Esophagus muscularis mucosa (tissue), 4 donors: ENCODE measurements at regions not wholly inside any gene's neighbourhood (a gene's known extent, or its start where the extent isn't known, plus 50 kb on each side); places are given as distances from the start of the nearest gene placed in this dataset.
A peak's percentile ranks its signal among the peaks of the same experiment; 100 is the strongest.

ENCODE experiments used
- DNase-seq: peaks from one replicate; pipeline ENCODE4 v3.0.0-alpha.2; 2017; ENCODE audit errors: extremely low spot score
- H3K27ac ChIP-seq, 4 donors: fragments of 200-600 bp; sonication (generic); replicated peaks in 1 of 4; 1 replicate in 3 of 4; 2 replicates in 1 of 4; pipeline ENCODE4 v1.5.1; 2016 to 2019; ENCODE audit warnings: mild to moderate bottlenecking in 1 of 4
- H3K27me3 ChIP-seq, 4 donors: fragments of 200-600 bp; sonication (generic); one replicate each; pipeline versions ENCODE4 v1.5.1 to v1.6.0; 2016 to 2019
- H3K36me3 ChIP-seq, 4 donors: fragments of 200-600 bp; sonication (generic); one replicate each; pipeline ENCODE4 v1.5.1; 2016 to 2019
- H3K4me1 ChIP-seq, 4 donors: fragments of 200-600 bp; sonication (generic); one replicate each; pipeline ENCODE4 v1.5.1; 2016 to 2019
- H3K4me3 ChIP-seq, 4 donors: fragments of 200-600 bp; sonication (generic); 1 replicate in 2 of 4; 2 replicates in 2 of 4; pipeline ENCODE4 v1.5.1; 2016 to 2019; ENCODE audit warnings: mild to moderate bottlenecking in 4 of 4, moderate library complexity in 1 of 4
- H3K9me3 ChIP-seq, 4 donors: fragments of 200-600 bp; sonication (generic); 1 replicate in 3 of 4; 2 replicates in 1 of 4; pipeline ENCODE4 v1.5.1; 2016 to 2019
- CTCF ChIP-seq, 3 experiments: fragments of 200-600 bp in 2 of 3; fragments of 450-650 bp in 1 of 3; sonication (generic) in 2 of 3; IDR thresholded peaks; one replicate each; pipeline ENCODE4 v1.5.1; 2017 to 2019; ENCODE audit warnings: antibody characterized with exemption in 3 of 3, mild to moderate bottlenecking in 2 of 3, moderate library complexity in 1 of 3
- EP300 ChIP-seq: sonication (generic); formaldehyde crosslinking; IDR thresholded peaks from one replicate; pipeline ENCODE4 v1.6.1; 2017; ENCODE audit warnings: antibody characterized with exemption
- POLR2A ChIP-seq: fragments of 450-650 bp; IDR thresholded peaks from one replicate; pipeline ENCODE4 v1.6.1; 2017; ENCODE audit warnings: antibody characterized with exemption, moderate library complexity, mild to moderate bottlenecking, low read depth
- POLR2AphosphoS5 ChIP-seq, 2 donors: sonication (generic); formaldehyde crosslinking; IDR thresholded peaks; one replicate each; pipeline ENCODE4 v1.6.1; 2017; ENCODE audit warnings: antibody characterized with exemption in 2 of 2
- WGBS: methylation state at CpG from one replicate; pipeline ENCODE4 v1.1.5; 2018; 5-methylcytosine and 5-hydroxymethylcytosine counted together
- intact Hi-C: fragments of 100-400 bp; cut with DNase I; formaldehyde crosslinking; loops from one replicate; pipeline ENCODE4 v1.15.1; 2023

DNA sequence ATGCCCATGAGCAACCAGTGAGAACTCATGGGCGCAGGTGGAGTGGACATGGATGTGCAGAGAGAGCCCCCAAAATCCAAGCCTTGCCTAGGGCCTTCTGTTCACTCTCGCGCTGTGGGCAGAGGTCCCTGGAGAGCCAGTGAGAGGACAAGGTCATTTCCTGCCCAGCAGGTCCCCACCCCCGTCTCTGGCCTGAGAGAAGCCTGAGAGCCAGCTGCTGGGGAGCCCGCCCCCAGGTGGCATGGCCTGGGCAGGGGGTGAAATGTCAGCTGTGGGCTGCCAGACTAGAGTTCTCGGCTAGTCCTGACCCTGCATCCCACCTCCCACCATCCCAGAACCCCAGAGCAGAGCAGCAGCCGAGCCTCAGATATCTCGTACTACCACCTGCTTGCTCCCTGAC lies 85.3 kb downstream of the BARX1 start:
- no peaks in the 10 kb centered on the region for H3K4me1 ChIP-seq
- H3K9me3 ChIP-seq: peaks cover 0 to 24% (median 13%) of the 10 kb centered on the region in 4 donors
- no peaks in the 10 kb centered on the region for H3K36me3 ChIP-seq
- intact Hi-C loops: no loop called here
- WGBS: 90% methylated on average over 2 of the region's 8 CpGs
- peaks cover 0 to 37% (median 0%) of the 10 kb centered on the region in 4 donors for H3K27me3 ChIP-seq
- H3K27ac ChIP-seq: no peak overlapping the region
- H3K4me3 ChIP-seq: no peak overlapping the region
- peak; percentile 77 for DNase-seq
- TF ChIP-seq POLR2A (no peak), CTCF (IDR thresholded peaks at IDR 0.05) (no peak), EP300 (no peak), POLR2AphosphoS5 (IDR thresholded peaks at IDR 0.05) (no peak)

- WGBS: 85% methylated on average over 5 of the region's 5 CpGs
- DNase-seq: peak; percentile 21
- Histone ChIP-seq H3K27me3 (peaks cover 0 to 41% (median 0%) of the 10 kb centered on the region in 4 donors), H3K27ac (no peak overlapping the region), H3K4me1 (no peaks in the 10 kb centered on the region), H3K36me3 (no peaks in the 10 kb centered on the region), H3K9me3 (peaks cover 0 to 16% (median 5%) of the 10 kb centered on the region in 4 donors), H3K4me3 (no peak overlapping the region)
- intact Hi-C loops: no loop called here
- TF ChIP-seq EP300 (no peak), CTCF (IDR thresholded peaks at IDR 0.05) (no peak), POLR2A (no peak), POLR2AphosphoS5 (IDR thresholded peaks at IDR 0.05) (no peak)
Measured at GRCh38 chr9:93869088-93869487, 86.1 kb downstream of the BARX1 start.

- Histone ChIP-seq H3K4me1 (peaks cover 0 to 5% (median 2%) of the 10 kb centered on the region in 4 donors), H3K27ac (no peak overlapping the region), H3K27me3 (peaks cover 0 to 51% (median under 1%) of the 10 kb centered on the region in 4 donors), H3K36me3 (no peaks in the 10 kb centered on the region), H3K4me3 (no peak overlapping the region), H3K9me3 (no peaks in the 10 kb centered on the region)
- TF ChIP-seq POLR2AphosphoS5 (IDR thresholded peaks at IDR 0.05) (no peak), POLR2A (no peak), CTCF (IDR thresholded peaks at IDR 0.05) (no peak), EP300 (no peak)
- peak; percentile 75 for DNase-seq
- 83% methylated on average over 1 of the region's 5 CpGs for WGBS
- intact Hi-C loops: no loop called here
Measured at GRCh38 chr9:93865716-93866115, 89.4 kb downstream of the BARX1 start.

- no peak for TF ChIP-seq POLR2AphosphoS5 (IDR thresholded peaks at IDR 0.05)
- TF ChIP-seq POLR2A: no peak
- TF ChIP-seq CTCF (IDR thresholded peaks at IDR 0.05): no peak
- no peak for TF ChIP-seq EP300
- Histone ChIP-seq H3K27ac (no peak overlapping the region), H3K9me3 (no peaks in the 10 kb centered on the region), H3K36me3 (no peaks in the 10 kb centered on the region), H3K4me1 (peaks cover 0 to 7% (median 3%) of the 10 kb centered on the region in 4 donors), H3K27me3 (peaks cover 0 to 51% (median 3%) of the 10 kb centered on the region in 4 donors), H3K4me3 (no peak overlapping the region)
- intact Hi-C loops: no loop called here
- DNase-seq: peak; percentile 87
- WGBS: 86% methylated on average over 7 of the region's 7 CpGs
Measured at GRCh38 chr9:93865245-93865644, 89.9 kb downstream of the BARX1 start.

DNA sequence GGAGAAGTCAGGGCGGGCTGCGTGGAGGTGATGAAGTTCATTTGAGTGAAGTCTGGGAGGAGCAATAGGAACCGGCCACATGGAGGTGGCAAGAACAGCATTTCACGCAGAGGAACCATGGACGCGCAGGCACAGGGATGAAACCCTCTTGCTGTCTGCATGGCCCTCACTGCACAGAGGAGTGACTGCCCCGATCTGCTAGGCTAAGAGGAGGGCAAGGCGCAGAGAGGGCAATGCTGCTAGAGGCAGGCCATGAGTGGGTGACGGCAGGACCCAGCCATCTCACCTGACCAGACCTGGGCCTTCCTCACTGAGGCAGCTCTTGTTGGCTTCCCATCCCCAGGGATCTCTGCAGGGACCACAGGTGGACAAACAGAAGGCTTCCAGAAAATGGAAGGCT lies 90.3 kb downstream of the BARX1 start:
- H3K36me3 ChIP-seq: no peaks in the 10 kb centered on the region
- H3K27me3 ChIP-seq: peaks cover 0 to 51% (median 4%) of the 10 kb centered on the region in 4 donors
- H3K27ac ChIP-seq: no peak overlapping the region
- H3K9me3 ChIP-seq: no peaks in the 10 kb centered on the region
- intact Hi-C loops: no loop called here
- peaks cover 0 to 7% (median 3%) of the 10 kb centered on the region in 4 donors for H3K4me1 ChIP-seq
- no peak overlapping the region for H3K4me3 ChIP-seq
- WGBS: 85% methylated on average over 6 of the region's 9 CpGs
- no peak for TF ChIP-seq POLR2AphosphoS5 (IDR thresholded peaks at IDR 0.05)
- TF ChIP-seq POLR2A: no peak
- no peak for TF ChIP-seq EP300
- no peak for TF ChIP-seq CTCF (IDR thresholded peaks at IDR 0.05)
- DNase-seq: peak; percentile 90
